Stomach (tissue), 8 donors: ENCODE measurements at regions not wholly inside any gene's neighbourhood (a gene's known extent, or its start where the extent isn't known, plus 50 kb on each side); places are given as distances from the start of the nearest gene placed in this dataset.

Source experiments
- DNase-seq, 2 donors: peaks; one replicate each; pipeline versions ENCODE4 v3.0.0 to v3.0.0-alpha.2; 2013 to 2019
- H3K27ac ChIP-seq, 5 donors: fragments of 200-600 bp in 4 of 5; sonication (generic) in 4 of 5; one replicate each; pipeline ENCODE4 v1.5.1; 2013 to 2019; ENCODE audit warnings: mild to moderate bottlenecking in 1 of 5, moderate library complexity in 1 of 5
- H3K27me3 ChIP-seq, 3 donors: fragments of 200-600 bp; sonication (generic); one replicate each; pipeline ENCODE4 v1.5.1; 2017 to 2019; ENCODE audit warnings: mixed run types in 1 of 3
- H3K36me3 ChIP-seq, 4 donors: fragments of 200-600 bp; sonication (generic); 1 replicate in 3 of 4; 2 replicates in 1 of 4; pipeline ENCODE4 v1.5.1; 2016 to 2019
- H3K4me1 ChIP-seq, 4 donors: fragments of 200-600 bp; sonication (generic); one replicate each; pipeline ENCODE4 v1.5.1; 2016 to 2019
- H3K4me3 ChIP-seq, 4 donors: fragments of 200-600 bp; sonication (generic) in 3 of 4; one replicate each; pipeline ENCODE4 v1.5.1; 2016 to 2019; ENCODE audit warnings: mild to moderate bottlenecking in 1 of 4
- H3K9me3 ChIP-seq, 4 donors: fragments of 200-600 bp; sonication (generic); one replicate each; pipeline ENCODE4 v1.5.1; 2016 to 2019
- CTCF ChIP-seq, 7 experiments: fragments of 450-650 bp in 4 of 7; fragments of 200-600 bp in 3 of 7; sonication (generic) in 3 of 7; IDR thresholded peaks; one replicate each; pipeline ENCODE4 v1.5.1; 2016 to 2019; ENCODE audit warnings: antibody characterized with exemption in 7 of 7, control low read depth in 2 of 7, mild to moderate bottlenecking in 1 of 7
- EP300 ChIP-seq: sonication (generic); formaldehyde crosslinking; IDR thresholded peaks from one replicate; pipeline ENCODE4 v1.6.1; 2017; ENCODE audit warnings: antibody characterized with exemption
- POLR2A ChIP-seq, 4 donors: fragments of 450-650 bp; IDR thresholded peaks; one replicate each; pipeline ENCODE4 v1.6.1; 2016; ENCODE audit warnings: antibody characterized with exemption in 4 of 4, control low read depth in 2 of 4, mild to moderate bottlenecking in 1 of 4, moderate library complexity in 1 of 4
- POLR2AphosphoS5 ChIP-seq, 3 donors: sonication (generic); formaldehyde crosslinking; IDR thresholded peaks; one replicate each; pipeline ENCODE4 v1.6.1; 2016; ENCODE audit warnings: antibody characterized with exemption in 3 of 3
- WGBS, 5 donors: extraction: QIAGEN DNeasy Blood & Tissue Kit in 3 of 5; methylation state at CpG; one replicate each; pipeline versions ENCODE4 v1.1.5 to v1.1.7; 2013 to 2018; 5-methylcytosine and 5-hydroxymethylcytosine counted together
- intact Hi-C: fragments of 100-400 bp; cut with DNase I; formaldehyde crosslinking; loops from one replicate; pipeline ENCODE4 v1.15.1; 2023; ENCODE audit warnings: low total_unique reads
- donor health status: healthy with polysubstance abuse.
- donor health status: Bipolar disorder and iron deficiency.
- donor health status: healthy.

- TF ChIP-seq CTCF (IDR thresholded peaks at IDR 0.05) = no peak
- no peak for TF ChIP-seq POLR2AphosphoS5 (IDR thresholded peaks at IDR 0.05)
- TF ChIP-seq POLR2A (IDR thresholded peaks at IDR 0.05) = no peak
- TF ChIP-seq EP300 = no peak
- intact Hi-C loops = no loop called here
- DNase-seq = no peak
- peaks cover 0 to under 1% (median 0%) of the 10 kb centered on the region in 4 donors for H3K9me3 ChIP-seq
- H3K27me3 ChIP-seq = peaks cover 0 to 49% (median 3%) of the 10 kb centered on the region in 3 donors
- no peaks in the 10 kb centered on the region for H3K4me1 ChIP-seq
- H3K36me3 ChIP-seq = no peaks in the 10 kb centered on the region
- no peak overlapping the region for H3K27ac ChIP-seq
- 63 to 68% (median 67%) methylated on average over 6 of the region's 6 CpGs for WGBS, 5 donors
- no peak overlapping the region for H3K4me3 ChIP-seq
These were observed 553.6 kb downstream of the PTPRU start for GRCh38 chr1:29789910-29790247.

- peaks cover 0 to 55% (median 3%) of the 10 kb centered on the region in 3 donors for H3K27me3 ChIP-seq
- intact Hi-C loops = no loop called here
- no peak overlapping the region for H3K4me3 ChIP-seq
- H3K36me3 ChIP-seq = no peaks in the 10 kb centered on the region
- 48 to 59% (median 56%) methylated on average over 10 of the region's 10 CpGs for WGBS, 5 donors
- no peaks in the 10 kb centered on the region for H3K4me1 ChIP-seq
- TF ChIP-seq EP300 (no peak), POLR2AphosphoS5 (IDR thresholded peaks at IDR 0.05) (no peak), POLR2A (IDR thresholded peaks at IDR 0.05) (no peak), CTCF (IDR thresholded peaks at IDR 0.05) (no peak)
- no peaks in the 10 kb centered on the region for H3K9me3 ChIP-seq
- DNase-seq = no peak
- no peak overlapping the region for H3K27ac ChIP-seq
These were observed 553.0 kb downstream of the PTPRU start for GRCh38 chr1:29789221-29789909.

GRCh38 chr1:29786791-29787732 lies 550.7 kb downstream of the PTPRU start:
- no peak overlapping the region for H3K27ac ChIP-seq
- H3K27me3 ChIP-seq = peaks cover 0 to 60% (median 3%) of the 10 kb centered on the region in 3 donors
- no peaks in the 10 kb centered on the region for H3K36me3 ChIP-seq
- intact Hi-C loops = no loop called here
- 67 to 78% (median 74%) methylated on average over 12 to 13 of the region's 13 CpGs for WGBS, 5 donors
- no peaks in the 10 kb centered on the region for H3K4me1 ChIP-seq
- no peak overlapping the region for H3K4me3 ChIP-seq
- no peak for DNase-seq
- no peaks in the 10 kb centered on the region for H3K9me3 ChIP-seq
- no peak for TF ChIP-seq POLR2A (IDR thresholded peaks at IDR 0.05)
- TF ChIP-seq EP300 = no peak
- TF ChIP-seq POLR2AphosphoS5 (IDR thresholded peaks at IDR 0.05) = no peak
- no peak for TF ChIP-seq CTCF (IDR thresholded peaks at IDR 0.05)

- no peaks in the 10 kb centered on the region for H3K9me3 ChIP-seq
- WGBS, 5 donors = 80 to 89% (median 87%) methylated on average over 3 to 4 of the region's 4 CpGs
- H3K27me3 ChIP-seq = peaks cover 0 to 53% (median 3%) of the 10 kb centered on the region in 3 donors
- no peak overlapping the region for H3K4me3 ChIP-seq
- TF ChIP-seq CTCF (IDR thresholded peaks at IDR 0.05) = no peak
- TF ChIP-seq EP300 = no peak
- TF ChIP-seq POLR2A (IDR thresholded peaks at IDR 0.05) = no peak
- no peak for TF ChIP-seq POLR2AphosphoS5 (IDR thresholded peaks at IDR 0.05)
- no peaks in the 10 kb centered on the region for H3K36me3 ChIP-seq
- no peak for DNase-seq
- H3K4me1 ChIP-seq = no peaks in the 10 kb centered on the region
- intact Hi-C loops = no loop called here
- H3K27ac ChIP-seq = no peak overlapping the region
These were observed 549.9 kb downstream of the PTPRU start for GRCh38 chr1:29786195-29786594.
